Progenitor cell of endocrine pancreas (in vitro differentiated cells): ENCODE measurements at regions not wholly inside any gene's neighbourhood (a gene's known extent, or its start where the extent isn't known, plus 50 kb on each side); places are given as distances from the start of the nearest gene placed in this dataset.

Experiments used
- DNase-seq: peaks from one replicate; pipeline ENCODE4 v3.0.0; 2021; ENCODE audit warnings: low spot score; ENCODE audit not compliant: unreplicated experiment
- H3K27ac Mint-ChIP-seq: 2 replicates; pipeline ENCODE4 v1.8.0; 2021; ENCODE audit warnings: mild to moderate bottlenecking, moderate library complexity, mixed read lengths
- H3K27me3 Mint-ChIP-seq: 2 replicates; pipeline ENCODE4 v1.8.0; 2021; ENCODE audit warnings: mixed read lengths
- H3K36me3 Mint-ChIP-seq: 2 replicates; pipeline ENCODE4 v1.8.0; 2022; ENCODE audit warnings: mixed read lengths; ENCODE audit not compliant: insufficient read depth
- H3K4me1 Mint-ChIP-seq: 2 replicates; pipeline ENCODE4 v1.8.0; 2021; ENCODE audit warnings: low read depth, mixed read lengths
- H3K4me3 Mint-ChIP-seq: 2 replicates; pipeline ENCODE4 v1.8.0; 2021; ENCODE audit warnings: low read depth, mild to moderate bottlenecking, moderate library complexity, mixed read lengths
- H3K9me3 Mint-ChIP-seq: 2 replicates; pipeline ENCODE4 v1.8.0; 2021; ENCODE audit warnings: low read depth, mixed read lengths
- CTCF ChIP-seq: fragments of 200-600 bp; sonication (generic); IDR thresholded peaks from one replicate; pipeline ENCODE4 v1.5.0; 2021; ENCODE audit warnings: antibody characterized with exemption, mild to moderate bottlenecking; ENCODE audit not compliant: unreplicated experiment

GRCh38 chr3:177425042-177425441 lies 227.8 kb upstream of the TBL1XR1 start:
- no peak for TF ChIP-seq CTCF
- peaks cover 9% of the 10 kb centered on the region for H3K4me1 Mint-ChIP-seq
- H3K27me3 Mint-ChIP-seq, result no peaks in the 10 kb centered on the region
- H3K9me3 Mint-ChIP-seq, result no peaks in the 10 kb centered on the region
- H3K36me3 Mint-ChIP-seq, result no peaks in the 10 kb centered on the region
- no peak for DNase-seq
- H3K4me3 Mint-ChIP-seq, result no peak overlapping the region
- H3K27ac Mint-ChIP-seq, result no peak overlapping the region

GRCh38 chr3:177426106-177426877 lies 229.0 kb upstream of the TBL1XR1 start:
- Mint-ChIP-seq H3K9me3 (no peaks in the 10 kb centered on the region), H3K27me3 (no peaks in the 10 kb centered on the region), H3K4me1 (peaks cover 18% of the 10 kb centered on the region), H3K36me3 (no peaks in the 10 kb centered on the region), H3K4me3 (no peak overlapping the region), H3K27ac (no peak overlapping the region)
- no peak for DNase-seq
- no peak for TF ChIP-seq CTCF

GRCh38 chr3:177426878-177427495 lies 229.7 kb upstream of the TBL1XR1 start:
- Mint-ChIP-seq H3K27me3 (no peaks in the 10 kb centered on the region), H3K36me3 (no peaks in the 10 kb centered on the region), H3K4me1 (peaks cover 24% of the 10 kb centered on the region), H3K27ac (no peak overlapping the region), H3K9me3 (no peaks in the 10 kb centered on the region), H3K4me3 (no peak overlapping the region)
- no peak for DNase-seq
- no peak for TF ChIP-seq CTCF

GRCh38 chr3:177427540-177427939 lies 230.3 kb upstream of the TBL1XR1 start:
- Mint-ChIP-seq H3K4me1 (peaks cover 29% of the 10 kb centered on the region), H3K36me3 (no peaks in the 10 kb centered on the region), H3K4me3 (no peak overlapping the region), H3K27ac (no peak overlapping the region), H3K9me3 (no peaks in the 10 kb centered on the region), H3K27me3 (no peaks in the 10 kb centered on the region)
- no peak for TF ChIP-seq CTCF
- DNase-seq, result no peak

GRCh38 chr3:177429079-177429478 lies 231.8 kb upstream of the TBL1XR1 start:
- H3K4me3 Mint-ChIP-seq, result no peak overlapping the region
- no peak for DNase-seq

More at GRCh38 chr3:177429079-177429478, 231.8 kb upstream of the TBL1XR1 start:
- Mint-ChIP-seq H3K9me3 (no peaks in the 10 kb centered on the region), H3K36me3 (no peaks in the 10 kb centered on the region), H3K4me1 (peaks cover 30% of the 10 kb centered on the region), H3K27ac (no peak overlapping the region), H3K27me3 (no peaks in the 10 kb centered on the region)
- TF ChIP-seq CTCF, result no peak
